WTC11 (cell line): ENCODE measurements at regions not wholly inside any gene's neighbourhood (a gene's known extent, or its start where the extent isn't known, plus 50 kb on each side); places are given as distances from the start of the nearest gene placed in this dataset.

Experiments used
- ATAC-seq: fragments of 200-7000 bp; cut with Tn5 transposase; 2 replicates; pipeline ENCODE4 v1.10.0; 2021; ENCODE audit warnings: mild to moderate bottlenecking, moderate library complexity
- CTCF ChIA-PET: fragments of 300-600 bp; sonication (Branson Sonifier 250); formaldehyde crosslinking; loops from one replicate; lab custom pipeline; 2021; ENCODE audit warnings: antibody characterized with exemption; lab: Charles Lee
- POLR2A ChIA-PET: fragments of 350-600 bp; sonication (Branson Sonifier 250); formaldehyde crosslinking; loops from one replicate; lab custom pipeline; 2021; ENCODE audit warnings: antibody characterized with exemption; lab: Charles Lee
- DNase-seq: peaks from one replicate; pipeline ENCODE4 v3.0.0; 2021; ENCODE audit warnings: low spot score
- H3K27ac Mint-ChIP-seq: 2 replicates; pipeline ENCODE4 v1.8.0; 2021; ENCODE audit warnings: mixed read lengths
- H3K27me3 Mint-ChIP-seq: 2 replicates; pipeline ENCODE4 v1.8.0; 2021; ENCODE audit warnings: low read depth, mild to moderate bottlenecking, moderate library complexity, mixed read lengths
- H3K36me3 Mint-ChIP-seq: 2 replicates; pipeline ENCODE4 v1.8.0; 2021; ENCODE audit warnings: mixed read lengths
- H3K4me1 Mint-ChIP-seq: 2 replicates; pipeline ENCODE4 v1.8.0; 2022; ENCODE audit warnings: mixed read lengths
- H3K4me3 Mint-ChIP-seq: 2 replicates; pipeline ENCODE4 v1.8.0; 2021; ENCODE audit warnings: mild to moderate bottlenecking, moderate library complexity, mixed read lengths
- H3K9me3 Mint-ChIP-seq: 2 replicates; pipeline ENCODE4 v1.8.0; 2021; ENCODE audit warnings: mixed read lengths
- ATF1 ChIP-seq: sonication (generic); formaldehyde crosslinking; IDR thresholded peaks from 2 replicates; pipeline ENCODE4 v1.8.1; 2023; ENCODE audit warnings: mild to moderate bottlenecking, moderate library complexity, missing genetic modification reagents
- CBFB ChIP-seq: sonication (generic); formaldehyde crosslinking; IDR thresholded peaks from 2 replicates; pipeline ENCODE4 v1.8.1; 2022; ENCODE audit warnings: mild to moderate bottlenecking, low read depth, missing genetic modification reagents
- FOXK1 ChIP-seq: sonication (generic); formaldehyde crosslinking; IDR thresholded peaks from 2 replicates; pipeline ENCODE4 v1.8.0; 2022; ENCODE audit warnings: mild to moderate bottlenecking, moderate library complexity, missing genetic modification reagents
- MYBL2 ChIP-seq: sonication (generic); formaldehyde crosslinking; IDR thresholded peaks from 2 replicates; pipeline ENCODE4 v1.8.1; 2023; ENCODE audit warnings: mild to moderate bottlenecking, moderate library complexity, missing genetic modification reagents
- NFE2L1 ChIP-seq: sonication (generic); formaldehyde crosslinking; IDR thresholded peaks from 2 replicates; pipeline ENCODE4 v1.8.1; 2023; ENCODE audit warnings: missing genetic modification reagents
- NR1H2 ChIP-seq: sonication (generic); formaldehyde crosslinking; IDR thresholded peaks from 2 replicates; pipeline ENCODE4 v1.9.0; 2021; ENCODE audit warnings: mild to moderate bottlenecking, moderate library complexity, missing genetic modification reagents
- PRRX2 ChIP-seq: fragments of 250-450 bp; sonication (Bioruptor Pico); IDR thresholded peaks from 2 replicates; pipeline ENCODE4 v1.8.0; 2021; ENCODE audit warnings: mild to moderate bottlenecking
- TCF7 ChIP-seq: sonication (generic); formaldehyde crosslinking; IDR thresholded peaks from 2 replicates; pipeline ENCODE4 v1.8.0; 2022; ENCODE audit warnings: mild to moderate bottlenecking, low read depth, missing genetic modification reagents, moderate library complexity
- TEAD4 ChIP-seq: sonication (generic); formaldehyde crosslinking; IDR thresholded peaks from 2 replicates; pipeline ENCODE4 v1.8.0; 2022; ENCODE audit warnings: mild to moderate bottlenecking, missing genetic modification reagents
- TF ChIP-seq, protein P1 (sequence below): fragments of 250-450 bp; sonication (Bioruptor Pico); conservative IDR thresholded peaks from 2 replicates; pipeline ENCODE4 v1.9.0; 2021; ENCODE audit warnings: mild to moderate bottlenecking
- TF ChIP-seq, protein P2 (sequence below): fragments of 200-600 bp; IDR thresholded peaks from 2 replicates; pipeline ENCODE4 v1.8.0; 2022; ENCODE audit warnings: antibody characterized with exemption
- TF ChIP-seq, protein P3 (sequence below): sonication (generic); formaldehyde crosslinking; IDR thresholded peaks from 2 replicates; pipeline ENCODE4 v1.8.1; 2022; ENCODE audit warnings: missing genetic modification reagents, borderline replicate concordance
- TF ChIP-seq, protein P4 (sequence below): sonication (generic); formaldehyde crosslinking; IDR thresholded peaks from 2 replicates; pipeline ENCODE4 v1.8.1; 2023; ENCODE audit warnings: mild to moderate bottlenecking, missing genetic modification reagents, moderate library complexity
- TF ChIP-seq, protein P5 (sequence below): sonication (generic); formaldehyde crosslinking; conservative IDR thresholded peaks from 2 replicates; pipeline ENCODE4 v1.8.1; 2022; ENCODE audit warnings: mild to moderate bottlenecking, missing genetic modification reagents
- TF ChIP-seq, protein P6 (sequence below): sonication (generic); formaldehyde crosslinking; conservative IDR thresholded peaks from 2 replicates; pipeline ENCODE4 v1.8.1; 2023; ENCODE audit warnings: mild to moderate bottlenecking, low read depth, missing genetic modification reagents, moderate library complexity
- TF ChIP-seq, protein P7 (sequence below): sonication (generic); formaldehyde crosslinking; IDR thresholded peaks from 2 replicates; pipeline ENCODE4 v1.8.1; 2023; ENCODE audit warnings: mild to moderate bottlenecking, moderate library complexity, missing genetic modification reagents
- TF ChIP-seq, protein P8 (sequence below): sonication (generic); formaldehyde crosslinking; IDR thresholded peaks from 2 replicates; pipeline ENCODE4 v1.8.1; 2023; ENCODE audit warnings: mild to moderate bottlenecking, missing genetic modification reagents

DNA sequence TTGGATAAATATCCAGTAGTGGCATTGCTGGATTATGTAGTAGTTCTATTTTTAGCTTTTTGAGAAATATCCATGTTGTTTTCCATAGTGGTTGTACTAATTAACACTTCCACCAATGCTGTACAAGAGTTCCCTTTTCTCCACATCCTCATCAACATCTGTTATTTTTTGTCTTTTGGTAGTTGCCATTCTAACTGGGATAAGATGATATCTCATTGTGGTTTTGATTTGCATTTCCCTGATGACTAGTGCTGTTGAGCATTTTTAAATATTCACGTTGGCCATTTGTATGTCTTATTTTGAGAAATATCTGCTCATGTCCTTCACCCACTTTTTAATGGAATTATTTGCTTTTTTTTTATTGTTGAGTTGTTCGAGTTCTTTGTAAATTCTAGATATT is 183.9 kb downstream of the PTPRU start:
- TF ChIP-seq, protein P1, sequence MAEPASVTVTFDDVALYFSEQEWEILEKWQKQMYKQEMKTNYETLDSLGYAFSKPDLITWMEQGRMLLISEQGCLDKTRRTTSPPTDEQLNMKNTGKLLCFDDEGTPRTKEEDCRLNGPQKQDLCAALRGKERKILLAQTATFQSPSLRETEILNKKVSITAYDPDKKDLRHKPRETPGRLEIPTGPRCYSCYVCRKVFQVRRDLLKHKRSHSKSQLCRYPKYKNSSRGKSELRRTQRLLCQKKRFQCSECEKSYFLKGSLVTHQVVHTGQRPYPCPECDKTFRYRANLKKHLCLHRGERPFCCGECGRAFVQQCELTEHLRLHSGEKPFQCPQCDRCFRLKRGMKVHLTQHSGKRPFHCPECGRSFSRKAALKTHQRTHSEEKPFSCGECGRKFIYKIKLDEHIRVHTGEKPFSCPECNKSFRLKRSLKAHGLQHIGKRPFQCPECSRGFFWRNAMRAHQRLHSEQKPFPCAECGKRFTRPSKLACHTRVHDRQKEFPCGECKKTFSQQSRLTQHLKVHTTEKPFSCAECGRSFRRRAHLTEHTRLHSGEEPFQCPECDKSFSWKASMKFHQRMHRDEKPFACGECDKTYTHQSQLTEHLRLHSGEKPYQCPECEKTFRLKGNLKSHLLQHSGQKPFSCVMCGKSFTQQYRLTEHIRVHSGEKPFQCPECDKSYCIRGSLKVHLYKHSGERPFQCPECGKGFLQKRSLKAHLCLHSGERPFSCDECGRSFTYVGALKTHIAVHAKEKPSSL (CRISPR knock-in tag): no peak
- TF ChIP-seq, protein P2, sequence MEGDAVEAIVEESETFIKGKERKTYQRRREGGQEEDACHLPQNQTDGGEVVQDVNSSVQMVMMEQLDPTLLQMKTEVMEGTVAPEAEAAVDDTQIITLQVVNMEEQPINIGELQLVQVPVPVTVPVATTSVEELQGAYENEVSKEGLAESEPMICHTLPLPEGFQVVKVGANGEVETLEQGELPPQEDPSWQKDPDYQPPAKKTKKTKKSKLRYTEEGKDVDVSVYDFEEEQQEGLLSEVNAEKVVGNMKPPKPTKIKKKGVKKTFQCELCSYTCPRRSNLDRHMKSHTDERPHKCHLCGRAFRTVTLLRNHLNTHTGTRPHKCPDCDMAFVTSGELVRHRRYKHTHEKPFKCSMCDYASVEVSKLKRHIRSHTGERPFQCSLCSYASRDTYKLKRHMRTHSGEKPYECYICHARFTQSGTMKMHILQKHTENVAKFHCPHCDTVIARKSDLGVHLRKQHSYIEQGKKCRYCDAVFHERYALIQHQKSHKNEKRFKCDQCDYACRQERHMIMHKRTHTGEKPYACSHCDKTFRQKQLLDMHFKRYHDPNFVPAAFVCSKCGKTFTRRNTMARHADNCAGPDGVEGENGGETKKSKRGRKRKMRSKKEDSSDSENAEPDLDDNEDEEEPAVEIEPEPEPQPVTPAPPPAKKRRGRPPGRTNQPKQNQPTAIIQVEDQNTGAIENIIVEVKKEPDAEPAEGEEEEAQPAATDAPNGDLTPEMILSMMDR: no peak
- TF ChIP-seq, protein P3, sequence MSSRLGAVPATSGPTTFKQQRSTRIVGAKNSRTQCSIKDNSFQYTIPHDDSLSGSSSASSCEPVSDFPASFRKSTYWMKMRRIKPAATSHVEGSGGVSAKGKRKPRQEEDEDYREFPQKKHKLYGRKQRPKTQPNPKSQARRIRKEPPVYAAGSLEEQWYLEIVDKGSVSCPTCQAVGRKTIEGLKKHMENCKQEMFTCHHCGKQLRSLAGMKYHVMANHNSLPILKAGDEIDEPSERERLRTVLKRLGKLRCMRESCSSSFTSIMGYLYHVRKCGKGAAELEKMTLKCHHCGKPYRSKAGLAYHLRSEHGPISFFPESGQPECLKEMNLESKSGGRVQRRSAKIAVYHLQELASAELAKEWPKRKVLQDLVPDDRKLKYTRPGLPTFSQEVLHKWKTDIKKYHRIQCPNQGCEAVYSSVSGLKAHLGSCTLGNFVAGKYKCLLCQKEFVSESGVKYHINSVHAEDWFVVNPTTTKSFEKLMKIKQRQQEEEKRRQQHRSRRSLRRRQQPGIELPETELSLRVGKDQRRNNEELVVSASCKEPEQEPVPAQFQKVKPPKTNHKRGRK: no peak
- no peak for TF ChIP-seq TCF7 (CRISPR knock-in tag)
- TF ChIP-seq ATF1 (CRISPR knock-in tag): no peak
- TF ChIP-seq, protein P4, sequence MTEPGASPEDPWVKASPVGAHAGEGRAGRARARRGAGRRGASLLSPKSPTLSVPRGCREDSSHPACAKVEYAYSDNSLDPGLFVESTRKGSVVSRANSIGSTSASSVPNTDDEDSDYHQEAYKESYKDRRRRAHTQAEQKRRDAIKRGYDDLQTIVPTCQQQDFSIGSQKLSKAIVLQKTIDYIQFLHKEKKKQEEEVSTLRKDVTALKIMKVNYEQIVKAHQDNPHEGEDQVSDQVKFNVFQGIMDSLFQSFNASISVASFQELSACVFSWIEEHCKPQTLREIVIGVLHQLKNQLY (CRISPR knock-in tag): no peak
- no peak for TF ChIP-seq NFE2L1 (CRISPR knock-in tag)
- TF ChIP-seq PRRX2 (CRISPR knock-in tag): no peak
- TF ChIP-seq, protein P5, sequence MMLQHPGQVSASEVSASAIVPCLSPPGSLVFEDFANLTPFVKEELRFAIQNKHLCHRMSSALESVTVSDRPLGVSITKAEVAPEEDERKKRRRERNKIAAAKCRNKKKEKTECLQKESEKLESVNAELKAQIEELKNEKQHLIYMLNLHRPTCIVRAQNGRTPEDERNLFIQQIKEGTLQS: no peak
- TF ChIP-seq, protein P6, sequence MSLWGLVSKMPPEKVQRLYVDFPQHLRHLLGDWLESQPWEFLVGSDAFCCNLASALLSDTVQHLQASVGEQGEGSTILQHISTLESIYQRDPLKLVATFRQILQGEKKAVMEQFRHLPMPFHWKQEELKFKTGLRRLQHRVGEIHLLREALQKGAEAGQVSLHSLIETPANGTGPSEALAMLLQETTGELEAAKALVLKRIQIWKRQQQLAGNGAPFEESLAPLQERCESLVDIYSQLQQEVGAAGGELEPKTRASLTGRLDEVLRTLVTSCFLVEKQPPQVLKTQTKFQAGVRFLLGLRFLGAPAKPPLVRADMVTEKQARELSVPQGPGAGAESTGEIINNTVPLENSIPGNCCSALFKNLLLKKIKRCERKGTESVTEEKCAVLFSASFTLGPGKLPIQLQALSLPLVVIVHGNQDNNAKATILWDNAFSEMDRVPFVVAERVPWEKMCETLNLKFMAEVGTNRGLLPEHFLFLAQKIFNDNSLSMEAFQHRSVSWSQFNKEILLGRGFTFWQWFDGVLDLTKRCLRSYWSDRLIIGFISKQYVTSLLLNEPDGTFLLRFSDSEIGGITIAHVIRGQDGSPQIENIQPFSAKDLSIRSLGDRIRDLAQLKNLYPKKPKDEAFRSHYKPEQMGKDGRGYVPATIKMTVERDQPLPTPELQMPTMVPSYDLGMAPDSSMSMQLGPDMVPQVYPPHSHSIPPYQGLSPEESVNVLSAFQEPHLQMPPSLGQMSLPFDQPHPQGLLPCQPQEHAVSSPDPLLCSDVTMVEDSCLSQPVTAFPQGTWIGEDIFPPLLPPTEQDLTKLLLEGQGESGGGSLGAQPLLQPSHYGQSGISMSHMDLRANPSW (CRISPR knock-in tag): no peak
- TF ChIP-seq MYBL2 (CRISPR knock-in tag): no peak
- no peak for TF ChIP-seq NR1H2 (CRISPR knock-in tag)
- no peak for TF ChIP-seq TEAD4 (CRISPR knock-in tag)
- TF ChIP-seq, all 79 proteins: peak for 0
- no peak for DNase-seq
- ChIA-PET CTCF (no interaction called here), POLR2A (no interaction called here)
- no peak overlapping the region for H3K4me3 Mint-ChIP-seq
- no peaks in the 10 kb centered on the region for H3K36me3 Mint-ChIP-seq
- H3K9me3 Mint-ChIP-seq: peaks cover 13% of the 10 kb centered on the region
- no peak overlapping the region for H3K27ac Mint-ChIP-seq
- no peak for ATAC-seq
- H3K27me3 Mint-ChIP-seq: no peaks in the 10 kb centered on the region
- peaks cover 16% of the 10 kb centered on the region for H3K4me1 Mint-ChIP-seq

DNA sequence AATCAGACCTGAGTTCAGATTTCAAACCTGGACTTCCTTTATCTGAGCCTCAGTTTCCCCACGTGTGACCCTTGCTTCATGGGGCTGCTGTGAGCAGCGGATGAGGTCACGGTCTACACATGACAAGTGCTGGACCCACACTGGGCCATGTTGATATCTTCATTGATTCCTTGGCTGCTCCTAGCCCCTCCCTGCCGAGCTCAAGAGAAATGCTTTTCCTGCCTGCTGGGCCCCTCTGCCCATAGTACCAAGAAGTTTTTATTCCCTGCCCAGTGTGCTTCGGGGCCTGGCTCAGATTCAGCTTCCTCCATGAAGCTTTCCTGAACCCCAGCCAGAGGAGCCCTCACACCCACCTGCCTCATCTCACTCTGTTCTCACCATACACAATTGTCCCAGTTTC is 181.6 kb downstream of the PTPRU start:
- Mint-ChIP-seq H3K27ac (no peak overlapping the region), H3K9me3 (peaks cover 13% of the 10 kb centered on the region), H3K4me1 (peaks cover 11% of the 10 kb centered on the region), H3K4me3 (no peak overlapping the region), H3K27me3 (no peaks in the 10 kb centered on the region), H3K36me3 (no peaks in the 10 kb centered on the region)
- no peak for DNase-seq
- ChIA-PET CTCF (interaction anchor here (0.8 kb wide), 1 partner anchor 14 kb away, joined by 3 read pairs; no protein-coding TSS in a partner anchor), POLR2A (no interaction called here)
- no peak for ATAC-seq
- TF ChIP-seq TEAD4 (CRISPR knock-in tag) (no peak), CBFB (CRISPR knock-in tag) (no peak), FOXK1 (CRISPR knock-in tag) (no peak)
- TF ChIP-seq, protein P7, sequence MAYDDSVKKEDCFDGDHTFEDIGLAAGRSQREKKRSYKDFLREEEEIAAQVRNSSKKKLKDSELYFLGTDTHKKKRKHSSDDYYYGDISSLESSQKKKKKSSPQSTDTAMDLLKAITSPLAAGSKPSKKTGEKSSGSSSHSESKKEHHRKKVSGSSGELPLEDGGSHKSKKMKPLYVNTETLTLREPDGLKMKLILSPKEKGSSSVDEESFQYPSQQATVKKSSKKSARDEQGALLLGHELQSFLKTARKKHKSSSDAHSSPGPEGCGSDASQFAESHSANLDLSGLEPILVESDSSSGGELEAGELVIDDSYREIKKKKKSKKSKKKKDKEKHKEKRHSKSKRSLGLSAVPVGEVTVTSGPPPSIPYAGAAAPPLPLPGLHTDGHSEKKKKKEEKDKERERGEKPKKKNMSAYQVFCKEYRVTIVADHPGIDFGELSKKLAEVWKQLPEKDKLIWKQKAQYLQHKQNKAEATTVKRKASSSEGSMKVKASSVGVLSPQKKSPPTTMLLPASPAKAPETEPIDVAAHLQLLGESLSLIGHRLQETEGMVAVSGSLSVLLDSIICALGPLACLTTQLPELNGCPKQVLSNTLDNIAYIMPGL (CRISPR knock-in tag): no peak
- TF ChIP-seq, protein P4 (CRISPR knock-in tag): no peak
- TF ChIP-seq, protein P1 (CRISPR knock-in tag): no peak
- TF ChIP-seq, protein P8, sequence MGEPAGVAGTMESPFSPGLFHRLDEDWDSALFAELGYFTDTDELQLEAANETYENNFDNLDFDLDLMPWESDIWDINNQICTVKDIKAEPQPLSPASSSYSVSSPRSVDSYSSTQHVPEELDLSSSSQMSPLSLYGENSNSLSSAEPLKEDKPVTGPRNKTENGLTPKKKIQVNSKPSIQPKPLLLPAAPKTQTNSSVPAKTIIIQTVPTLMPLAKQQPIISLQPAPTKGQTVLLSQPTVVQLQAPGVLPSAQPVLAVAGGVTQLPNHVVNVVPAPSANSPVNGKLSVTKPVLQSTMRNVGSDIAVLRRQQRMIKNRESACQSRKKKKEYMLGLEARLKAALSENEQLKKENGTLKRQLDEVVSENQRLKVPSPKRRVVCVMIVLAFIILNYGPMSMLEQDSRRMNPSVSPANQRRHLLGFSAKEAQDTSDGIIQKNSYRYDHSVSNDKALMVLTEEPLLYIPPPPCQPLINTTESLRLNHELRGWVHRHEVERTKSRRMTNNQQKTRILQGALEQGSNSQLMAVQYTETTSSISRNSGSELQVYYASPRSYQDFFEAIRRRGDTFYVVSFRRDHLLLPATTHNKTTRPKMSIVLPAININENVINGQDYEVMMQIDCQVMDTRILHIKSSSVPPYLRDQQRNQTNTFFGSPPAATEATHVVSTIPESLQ (CRISPR knock-in tag): no peak
